ENCODE measurements at regions not wholly inside any gene's neighbourhood (a gene's known extent, or its start where the extent isn't known, plus 50 kb on each side); places are given as distances from the start of the nearest gene placed in this dataset.

DNA sequence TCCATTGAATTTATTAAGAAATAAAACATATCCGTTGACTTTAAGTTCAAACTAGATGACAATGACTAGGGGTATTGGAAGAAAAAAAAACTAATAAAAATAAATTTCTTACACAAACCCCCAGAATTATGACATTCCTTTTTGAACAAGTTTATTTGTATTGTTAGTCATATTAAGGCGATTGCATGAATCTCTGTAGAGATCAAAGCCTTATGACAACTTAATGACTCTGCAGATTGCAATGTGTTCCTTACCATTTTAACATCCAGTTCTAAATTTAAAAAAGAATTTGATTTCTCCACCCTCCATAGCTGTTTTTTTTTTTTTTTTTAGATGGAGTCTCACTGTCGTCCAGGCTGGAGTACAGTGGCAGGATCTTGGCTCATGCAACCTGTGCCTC, 189.8 kb upstream of the CEP162 start:
- DNase-seq (ENCODE audit: low read depth in 2 of 2) = no peak

DNA sequence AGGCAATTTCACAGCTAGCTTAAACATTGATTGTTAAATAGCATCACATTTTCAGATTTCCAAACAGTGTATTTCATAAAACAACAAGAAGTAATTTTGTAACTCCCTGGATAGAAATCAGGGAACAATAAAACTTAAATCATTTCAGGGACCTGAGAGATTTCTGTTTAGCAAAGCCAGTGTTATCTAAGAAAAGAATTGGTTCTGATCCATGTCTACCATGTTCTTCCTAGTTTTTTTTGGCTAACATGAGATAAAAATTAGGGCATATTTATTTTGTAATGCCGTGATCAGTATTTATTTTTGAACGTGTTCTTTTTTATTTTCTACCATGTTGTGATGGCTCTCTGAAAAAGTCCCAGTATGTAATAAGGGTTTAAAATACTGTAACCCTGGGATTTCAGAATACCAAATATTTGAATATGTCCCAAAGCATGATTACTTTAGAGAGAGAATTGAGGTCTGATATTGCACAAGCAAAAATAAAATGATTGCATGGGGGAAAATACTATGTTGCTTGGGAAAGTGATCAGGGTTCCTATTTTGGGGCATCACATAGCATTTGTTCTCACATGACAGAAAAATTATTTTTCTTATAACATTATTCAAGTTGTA, 188.7 kb upstream of the CEP162 start:
- no peak for DNase-seq (ENCODE audit: low read depth in 2 of 2)

DNA sequence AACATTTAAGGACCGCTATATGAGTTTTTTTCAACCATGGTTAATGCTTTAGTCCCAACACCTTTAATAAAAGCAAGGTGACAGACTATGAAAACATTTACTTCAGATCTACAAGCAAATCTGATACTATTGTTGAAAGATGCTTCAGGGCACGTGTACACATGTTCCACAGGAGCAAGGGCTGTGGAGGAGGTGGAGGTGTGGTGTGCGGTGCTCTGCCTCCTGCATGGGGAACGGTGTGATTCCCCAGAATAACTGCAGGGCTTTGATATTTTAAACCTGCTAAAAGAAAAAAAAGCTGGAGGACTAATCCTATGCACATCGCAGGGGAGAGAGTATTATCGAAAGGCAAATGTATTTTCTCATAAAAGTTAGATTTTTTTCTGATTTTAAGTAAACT, 188.1 kb upstream of the CEP162 start:
- no peak for DNase-seq (ENCODE audit: low read depth in 2 of 2)

DNA sequence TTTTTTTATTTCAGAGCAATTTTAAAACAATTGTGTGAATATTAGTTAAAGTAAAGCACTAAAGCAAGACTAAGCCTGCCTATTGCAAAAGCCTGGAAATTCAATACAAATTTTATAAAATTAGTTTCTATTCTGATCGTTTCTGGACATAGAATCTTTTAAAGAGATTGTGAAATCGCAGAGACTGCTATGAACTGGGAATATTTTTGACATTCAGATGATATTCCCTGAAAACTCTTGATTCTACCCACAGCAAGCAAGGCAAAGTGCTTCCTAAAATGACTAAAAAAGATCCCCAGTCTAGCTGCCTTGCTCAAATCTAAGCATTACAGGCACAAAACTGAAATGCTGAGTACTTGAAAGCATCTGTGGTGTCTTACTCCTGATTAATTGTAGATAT, 187.6 kb upstream of the CEP162 start:
- DNase-seq (ENCODE audit: low read depth in 2 of 2) = no peak

DNA sequence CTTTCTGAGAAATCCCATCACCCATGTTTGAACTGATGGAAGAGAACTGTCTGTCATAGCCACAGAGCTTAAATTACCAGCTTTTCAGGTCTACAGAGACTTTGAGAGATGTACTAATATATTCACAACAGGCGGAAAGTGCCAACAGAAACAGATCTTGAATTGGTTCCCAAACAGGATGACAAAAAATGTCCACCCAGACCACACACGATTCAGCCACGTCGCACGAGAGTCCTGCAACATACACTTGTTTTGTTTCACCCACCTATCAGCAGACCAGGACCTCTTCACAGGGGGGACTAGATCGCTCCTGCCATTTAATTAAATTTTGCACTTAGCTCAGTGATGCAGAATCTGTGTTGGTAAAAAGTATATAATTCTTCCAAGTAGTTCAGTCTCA, 187.1 kb upstream of the CEP162 start:
- no peak for DNase-seq (ENCODE audit: low read depth in 2 of 2)

DNA sequence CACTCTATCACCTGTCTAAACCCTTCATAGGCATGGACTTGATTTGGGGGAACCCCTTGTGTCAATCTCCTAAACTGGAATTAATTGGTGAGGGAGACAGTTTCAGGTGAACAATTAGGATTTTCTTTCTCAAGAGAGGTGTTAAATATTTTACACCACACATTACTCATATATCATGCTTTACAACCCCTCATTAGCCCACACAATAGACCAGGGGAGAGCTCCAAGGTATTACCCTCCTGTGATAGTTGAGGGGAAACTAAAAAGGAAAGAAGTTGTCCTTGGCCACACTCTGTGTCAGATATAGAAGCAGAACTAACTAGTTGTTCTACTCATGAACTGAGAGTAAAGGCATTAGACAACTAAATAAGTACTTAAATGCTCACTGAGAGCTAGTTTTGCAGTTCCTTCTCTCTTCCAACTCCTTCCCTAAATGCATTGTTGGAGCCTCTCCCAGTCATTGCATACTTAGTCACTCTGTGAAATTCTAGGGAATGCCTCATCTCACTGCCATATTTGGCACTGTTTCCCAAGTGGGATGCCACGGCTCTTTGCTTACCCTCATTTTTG, 183.7 kb upstream of the CEP162 start:
- no peak for DNase-seq (ENCODE audit: low read depth in 2 of 2)

DNA sequence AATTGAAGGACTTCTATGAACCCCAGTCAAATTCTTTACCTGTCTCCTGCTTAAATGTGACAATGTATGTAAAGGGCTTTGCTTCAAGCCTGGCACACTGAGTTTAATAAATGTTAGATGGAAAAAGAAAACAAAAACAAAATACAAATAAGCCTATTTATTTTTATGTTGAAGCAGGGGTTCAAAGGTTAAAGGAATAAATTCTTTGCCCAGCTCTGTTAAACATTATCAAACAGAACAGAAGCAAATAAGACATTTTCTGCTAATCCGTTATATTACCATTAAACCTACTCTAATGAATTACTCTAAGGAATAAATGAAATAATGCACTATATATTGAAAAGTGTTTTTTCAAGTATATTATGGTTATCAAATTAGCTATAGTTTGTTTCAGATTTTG, 182.5 kb upstream of the CEP162 start:
- no peak for DNase-seq (ENCODE audit: low read depth in 2 of 2)

DNA sequence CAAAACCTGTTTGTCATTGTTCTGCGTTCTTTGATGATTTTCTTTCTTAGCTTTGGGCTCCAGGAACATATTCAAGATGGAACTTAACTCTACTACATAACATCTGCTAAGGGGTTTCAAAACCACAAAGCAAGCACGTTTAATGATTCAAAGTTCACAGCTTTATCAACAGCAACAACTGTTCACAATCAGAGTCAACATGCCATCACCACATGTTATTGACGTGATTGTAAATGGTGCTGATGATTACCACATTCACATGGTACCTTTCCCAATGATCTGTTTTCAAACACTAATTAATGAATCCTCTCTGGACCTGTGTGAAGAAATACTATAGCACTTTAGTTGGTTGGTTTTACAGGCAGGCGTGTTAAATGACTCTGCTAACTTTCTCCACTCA, 180.6 kb upstream of the CEP162 start:
- no peak for DNase-seq (ENCODE audit: low read depth in 2 of 2)

DNA sequence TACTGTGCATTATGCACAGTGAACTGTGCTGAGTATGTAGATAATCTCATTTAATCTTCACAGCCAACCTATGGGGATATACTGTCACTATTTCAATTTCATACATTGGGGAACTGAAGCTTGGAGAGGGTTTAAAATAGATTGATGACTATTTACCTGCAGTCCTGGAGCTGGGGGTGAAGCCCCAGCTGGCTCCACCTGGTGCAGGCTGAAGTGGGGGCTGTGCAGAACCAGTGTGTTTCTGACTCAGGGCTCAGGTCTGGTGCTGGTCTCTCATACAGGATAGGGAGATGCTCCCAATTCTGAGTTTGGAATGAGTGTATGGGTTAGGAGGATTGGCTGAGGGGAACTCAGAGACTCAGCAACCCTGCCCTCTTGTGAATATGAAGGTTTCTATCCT, 176.1 kb upstream of the CEP162 start:
- no peak for DNase-seq (ENCODE audit: low read depth in 2 of 2)

DNA sequence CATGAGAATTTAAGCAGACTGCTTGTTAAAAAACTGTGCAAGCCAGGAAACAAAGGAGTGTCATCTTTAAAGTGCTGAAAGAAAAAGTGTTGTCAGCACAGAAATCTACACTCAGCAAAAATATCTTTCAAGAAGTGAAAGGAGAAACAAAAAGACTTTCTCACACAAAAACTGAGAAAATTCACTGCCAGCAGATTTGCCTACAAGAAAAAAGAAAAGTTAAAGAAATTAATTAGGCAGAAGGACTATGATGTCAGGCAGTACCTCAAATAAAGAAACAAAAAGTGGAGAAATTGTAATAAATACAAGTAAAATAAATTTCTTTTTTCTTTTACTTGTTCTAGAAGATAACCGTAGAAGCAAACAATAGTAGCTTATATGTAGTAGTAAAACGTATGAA, 171.6 kb upstream of the CEP162 start:
- DNase-seq (ENCODE audit: low read depth in 2 of 2) = no peak

DNA sequence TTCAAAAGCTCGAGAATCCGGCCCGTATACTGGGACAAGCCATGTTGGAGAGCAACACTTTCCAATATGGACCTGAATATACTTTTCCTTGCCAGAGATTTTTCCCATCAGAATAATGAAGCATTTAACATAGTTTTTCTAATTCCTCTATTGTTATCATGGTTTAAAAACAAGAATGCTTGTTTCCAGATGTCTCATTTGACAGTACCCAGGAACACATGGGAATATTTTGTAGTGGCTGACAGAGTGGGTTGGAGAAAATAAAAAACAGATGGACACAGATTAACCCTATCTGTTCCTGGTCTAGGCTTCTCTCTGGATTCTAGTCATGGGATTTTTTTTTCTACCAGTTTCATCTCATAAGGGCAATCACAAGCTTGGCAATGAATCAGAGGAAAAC, 164.8 kb upstream of the CEP162 start:
- no peak for DNase-seq (ENCODE audit: low read depth in 2 of 2)

DNA sequence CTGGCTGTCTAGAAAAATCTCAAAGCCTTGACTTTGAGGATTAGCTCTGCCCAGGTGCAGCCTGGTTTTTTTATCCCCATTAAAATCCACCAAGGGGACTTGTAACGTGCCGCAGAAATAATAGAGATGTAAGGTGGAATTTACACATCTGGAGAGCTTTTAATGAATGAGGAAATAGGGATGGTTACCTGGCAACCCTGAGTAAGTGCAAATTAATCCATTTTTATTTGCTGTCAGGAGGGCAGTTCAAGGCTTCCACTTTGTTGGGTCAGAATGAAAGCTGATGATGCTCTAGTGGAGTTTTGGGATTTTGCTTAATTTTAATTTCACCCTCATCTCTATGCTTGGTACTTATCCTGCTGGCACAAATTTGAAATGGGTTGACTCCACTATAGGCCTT, 163.4 kb upstream of the CEP162 start:
- no peak for DNase-seq (ENCODE audit: low read depth in 2 of 2)

DNA sequence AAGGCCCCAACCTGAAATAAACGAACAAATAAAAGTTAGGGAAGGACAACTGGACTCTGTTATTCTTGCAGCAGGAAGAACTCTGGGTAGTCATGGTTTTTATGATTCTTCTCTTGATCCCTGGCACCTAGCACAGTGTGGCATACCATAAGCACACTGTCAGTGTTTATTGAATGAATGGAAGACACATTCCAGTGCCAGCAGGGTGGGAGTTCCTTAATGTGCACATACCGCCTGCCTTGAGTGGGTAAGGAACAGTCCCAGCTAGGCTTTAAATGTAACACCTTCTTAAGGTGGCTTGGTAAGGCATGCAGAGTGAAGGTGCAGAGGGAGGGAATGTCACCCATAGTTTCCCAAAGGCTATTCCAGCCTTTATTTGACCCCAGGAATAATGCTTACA, 162.9 kb upstream of the CEP162 start:
- DNase-seq (ENCODE audit: low read depth in 2 of 2) = no peak

DNA sequence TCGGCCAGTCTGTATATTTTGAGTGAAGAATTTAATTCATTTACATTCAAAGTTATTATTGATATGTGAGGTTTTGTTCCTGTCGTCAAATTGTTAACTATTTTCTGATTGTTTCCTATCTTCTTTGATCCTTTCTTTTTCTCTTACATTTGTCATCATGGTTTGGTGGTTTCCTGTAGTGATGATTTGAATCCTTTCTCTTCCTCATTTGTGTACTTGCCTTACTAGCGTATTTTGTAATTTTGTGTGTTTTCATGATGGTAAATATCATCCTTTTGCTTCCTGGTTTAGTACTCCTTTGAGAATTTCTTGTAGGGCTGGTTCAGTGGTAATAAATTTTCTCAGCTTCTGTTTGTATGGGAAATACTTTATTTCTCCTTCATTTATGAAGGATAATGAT, 151.7 kb upstream of the CEP162 start:
- DNase-seq (ENCODE audit: low read depth in 2 of 2) = no peak

DNA sequence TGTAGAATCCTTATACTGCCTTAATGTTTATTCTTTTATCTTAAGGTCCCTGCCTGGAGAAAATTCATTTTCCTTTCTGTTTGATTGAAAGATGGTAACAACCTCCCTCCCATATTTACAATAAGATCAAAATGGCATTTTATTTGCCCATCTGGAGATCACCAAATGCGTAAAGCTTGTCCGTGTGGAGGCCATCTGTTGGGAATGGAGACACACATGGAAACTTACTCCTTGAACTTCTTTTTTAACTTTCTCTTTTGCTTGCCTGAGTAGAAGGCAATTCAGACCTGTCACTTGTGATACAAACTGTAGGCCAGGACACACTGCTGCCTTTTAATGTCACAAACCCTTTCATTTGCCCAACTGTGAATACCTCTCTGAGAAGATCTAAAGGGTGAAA, 144.8 kb upstream of the CEP162 start:
- DNase-seq (ENCODE audit: low read depth in 2 of 2) = no peak

DNA sequence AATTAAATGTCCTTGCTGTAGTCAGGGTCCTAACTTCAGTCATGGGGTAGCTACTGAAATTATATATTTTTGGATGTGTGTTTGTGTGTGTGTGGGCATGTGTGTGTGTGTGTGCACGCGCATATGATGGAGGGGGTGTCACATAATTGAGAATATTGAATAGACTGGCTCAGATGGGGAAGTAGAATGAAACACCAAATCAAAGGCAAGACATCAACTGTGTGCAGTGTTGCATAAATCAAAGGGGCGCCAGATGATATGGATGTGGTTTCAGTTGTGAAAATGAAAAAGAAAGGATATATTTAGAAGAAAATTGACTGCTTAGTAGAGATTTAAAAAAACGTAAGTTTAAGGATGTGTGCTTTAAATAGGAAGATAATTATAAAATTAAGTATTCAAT, 144.2 kb upstream of the CEP162 start:
- DNase-seq (ENCODE audit: low read depth in 2 of 2) = no peak

DNA sequence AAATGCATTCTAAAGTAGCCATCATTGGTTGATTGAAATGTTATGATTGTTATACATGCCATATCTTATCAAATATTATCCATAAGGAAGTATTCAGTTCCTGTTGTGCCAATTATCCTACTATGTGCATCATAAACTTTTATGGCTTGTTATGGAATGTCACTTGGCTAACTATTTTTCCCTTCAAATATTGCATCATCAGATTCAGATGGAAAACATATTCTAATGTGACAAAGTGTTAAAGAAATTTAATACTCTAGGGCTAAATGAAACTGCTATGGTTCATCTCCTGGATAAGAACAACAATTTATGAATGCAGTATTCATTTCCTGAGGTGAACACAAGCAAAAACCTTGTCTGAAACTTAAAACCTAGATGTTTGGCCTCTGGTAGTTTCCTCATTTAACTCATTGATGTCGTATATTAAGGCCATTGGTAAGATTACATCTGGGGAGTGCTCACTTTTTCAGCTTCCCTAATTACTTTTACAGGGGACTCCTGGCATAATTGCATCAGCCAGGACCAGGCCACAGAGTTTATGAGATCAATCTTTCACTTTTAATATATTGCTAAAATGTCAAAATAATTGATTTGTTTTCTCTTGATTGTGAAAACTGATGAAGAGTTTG, 134.9 kb upstream of the CEP162 start:
- no peak for DNase-seq (ENCODE audit: low read depth in 2 of 2)

DNA sequence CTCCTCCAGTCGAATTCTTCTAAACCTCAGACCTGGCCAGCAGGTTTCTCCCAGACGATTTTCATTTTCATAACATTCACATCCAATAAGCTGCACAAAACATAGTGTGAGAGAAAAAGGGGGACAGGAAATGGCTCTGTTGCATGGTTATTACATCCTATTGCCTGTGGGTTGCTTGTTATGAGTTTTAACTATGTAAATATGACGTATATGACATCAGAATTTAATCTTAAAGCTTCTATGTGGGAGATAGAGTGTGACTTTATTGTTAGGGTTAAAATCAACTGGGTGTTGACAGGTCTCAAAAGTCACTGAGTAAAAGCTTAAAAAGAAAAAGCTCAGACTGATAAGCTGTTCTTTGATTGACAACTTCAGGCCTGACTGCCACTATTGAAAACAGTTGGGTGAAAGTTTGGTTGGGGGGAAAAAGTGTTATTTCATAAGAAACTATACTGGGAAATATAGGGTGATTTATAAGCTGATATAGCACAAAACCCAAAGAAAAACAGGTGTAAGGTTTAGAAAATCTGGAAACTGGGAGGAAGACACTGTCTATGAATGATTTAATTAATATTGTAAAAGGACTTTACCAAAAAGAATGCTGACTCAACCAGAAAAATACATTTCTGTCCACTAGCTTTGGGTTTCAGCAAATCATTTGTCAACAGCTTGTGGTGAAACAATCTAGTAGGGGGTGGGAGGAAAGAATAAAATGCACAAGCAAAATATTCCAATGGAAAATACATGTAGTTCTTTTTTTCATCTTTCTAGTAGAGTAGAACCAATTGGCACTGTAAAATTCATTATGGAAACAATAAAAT, 134.1 kb upstream of the CEP162 start:
- DNase-seq (ENCODE audit: low read depth in 2 of 2) = no peak

DNA sequence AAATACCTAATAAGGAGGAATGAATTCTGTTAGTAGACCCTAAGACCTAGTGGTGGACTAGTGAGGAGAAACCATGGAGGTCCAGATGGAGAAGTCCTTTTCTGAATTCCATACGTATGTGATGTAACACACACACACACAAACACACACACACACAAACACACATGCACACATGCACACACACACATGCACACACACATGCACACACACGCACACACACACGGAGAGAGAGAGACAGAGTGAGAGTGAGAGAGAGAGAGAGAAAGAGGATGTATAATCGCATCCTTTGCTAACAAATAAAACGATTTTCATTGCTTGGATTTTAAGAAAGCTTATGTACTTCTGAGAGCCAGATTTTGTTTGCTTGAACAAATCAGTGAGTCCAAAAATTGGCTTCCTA, 132.6 kb upstream of the CEP162 start:
- no peak for DNase-seq (ENCODE audit: low read depth in 2 of 2)

DNA sequence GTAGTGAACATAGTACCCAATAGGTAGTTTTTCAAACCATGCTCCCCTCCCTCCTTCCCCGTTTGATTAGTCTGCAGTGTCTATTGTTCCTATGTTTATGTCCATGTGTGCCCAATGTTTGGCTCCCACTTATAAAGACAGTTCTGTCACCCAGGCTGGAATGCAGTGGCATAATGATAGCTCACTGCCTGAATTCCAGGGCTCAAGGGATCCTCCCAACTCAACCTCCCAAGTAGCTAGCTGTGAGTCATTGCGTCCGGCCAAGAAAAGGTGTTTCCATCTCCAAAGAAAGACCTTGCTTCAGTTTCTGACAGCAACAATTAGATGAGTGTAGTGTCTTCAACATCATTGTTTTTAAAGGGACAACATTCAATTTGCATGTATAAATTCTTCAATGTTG, 131.1 kb upstream of the CEP162 start:
- no peak for DNase-seq (ENCODE audit: low read depth in 2 of 2)

DNA sequence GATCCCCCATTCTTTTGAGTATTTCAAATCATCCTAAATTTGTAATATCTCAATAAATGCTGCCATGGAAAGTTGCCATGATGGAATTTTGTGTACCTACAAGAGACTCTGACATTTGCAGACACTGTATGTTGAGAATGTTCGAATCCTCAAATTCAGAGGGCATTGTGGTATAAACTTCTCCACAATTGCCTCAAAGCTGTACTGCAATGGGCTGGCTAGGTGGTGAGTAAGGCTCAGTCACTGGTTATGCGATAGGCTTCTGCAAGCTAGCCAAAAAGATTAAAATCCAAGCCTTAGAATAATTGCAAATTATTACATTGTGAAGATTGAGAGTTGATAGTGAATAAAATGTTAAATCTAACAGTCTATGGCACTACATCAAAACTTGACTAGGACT, 130.2 kb upstream of the CEP162 start:
- DNase-seq (ENCODE audit: low read depth in 2 of 2) = no peak

DNA sequence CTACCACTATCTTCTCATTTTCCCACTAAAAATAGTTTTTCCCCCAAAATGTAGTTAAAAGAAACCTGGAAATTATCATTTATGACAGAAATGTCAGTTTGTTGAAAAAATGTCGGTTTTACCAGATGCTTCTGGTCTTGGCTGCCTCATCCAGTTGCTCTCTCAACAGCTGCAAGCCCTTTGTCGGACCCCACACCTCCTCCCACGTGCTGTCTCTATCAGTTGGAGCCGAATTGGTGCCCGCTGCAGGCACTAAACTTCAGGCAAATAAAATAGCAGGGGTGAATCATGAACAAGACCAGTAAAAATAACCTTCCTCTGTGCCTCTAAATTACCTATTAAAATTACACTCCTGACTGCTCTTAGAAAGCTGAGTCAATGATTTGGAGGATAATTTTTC, 129.5 kb upstream of the CEP162 start:
- DNase-seq (ENCODE audit: low read depth in 2 of 2) = no peak

All from stimulated activated CD4-positive, alpha-beta T cell treated with anti-CD3 and anti-CD28 coated beads, Interleukin-4, amount 100 ng/mL, for 48 hours (primary cell).